ENCODE measurements at regions not wholly inside any gene's neighbourhood (a gene's known extent, or its start where the extent isn't known, plus 50 kb on each side); places are given as distances from the start of the nearest gene placed in this dataset.

GRCh38 chr12:45591635-45592034 lies 137.9 kb upstream of the ARID2 start:
- no peaks in the 10 kb centered on the region for H3K36me3 ChIP-seq (ENCODE audit: control insufficient read depth, insufficient read depth, low read length)
- H3K4me3 ChIP-seq (ENCODE audit: low read depth, low read length), result no peak overlapping the region

DNA sequence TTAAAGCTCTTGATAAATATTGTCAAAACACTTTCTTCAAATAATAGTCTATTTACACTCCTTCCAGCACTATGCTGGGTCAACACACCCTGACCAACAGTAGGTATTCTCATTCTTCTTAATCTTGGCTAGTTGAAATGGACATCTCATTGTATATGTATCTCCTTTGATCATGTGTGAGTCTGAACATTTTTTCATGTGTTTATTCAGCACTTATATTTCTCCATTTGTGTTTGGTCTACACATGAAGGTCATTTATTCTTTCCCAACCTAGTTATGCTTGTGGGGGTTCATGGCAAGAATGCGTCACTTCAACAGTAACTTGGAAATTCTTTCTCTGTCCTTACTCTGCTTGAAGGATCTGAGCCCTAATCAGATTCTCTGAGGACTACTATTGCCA lies 133.1 kb upstream of the ARID2 start:
- Histone ChIP-seq H3K27me3 (ENCODE audit: control insufficient read depth, insufficient read depth, low read length) (no peaks in the 10 kb centered on the region), H3K4me3 (ENCODE audit: low read depth, low read length) (no peak overlapping the region), H3K9me3 (ENCODE audit: control insufficient read depth, insufficient read depth, low read length) (no peaks in the 10 kb centered on the region), H3K4me1 (ENCODE audit: control insufficient read depth, insufficient read depth, low read length) (no peaks in the 10 kb centered on the region), H3K9ac (ENCODE audit: low read depth, low read length) (no peak overlapping the region), H3K36me3 (ENCODE audit: control insufficient read depth, insufficient read depth, low read length) (no peaks in the 10 kb centered on the region)

More at GRCh38 chr12:45591635-45592034, 137.9 kb upstream of the ARID2 start:
- no peaks in the 10 kb centered on the region for H3K27me3 ChIP-seq (ENCODE audit: control insufficient read depth, insufficient read depth, low read length)
- H3K4me1 ChIP-seq (ENCODE audit: control insufficient read depth, insufficient read depth, low read length), result no peaks in the 10 kb centered on the region
- no peak overlapping the region for H3K9ac ChIP-seq (ENCODE audit: low read depth, low read length)
- no peaks in the 10 kb centered on the region for H3K9me3 ChIP-seq (ENCODE audit: control insufficient read depth, insufficient read depth, low read length)

GRCh38 chr12:45598336-45598735 lies 131.2 kb upstream of the ARID2 start:
- H3K9ac ChIP-seq (ENCODE audit: low read depth, low read length), result no peak overlapping the region
- H3K9me3 ChIP-seq (ENCODE audit: control insufficient read depth, insufficient read depth, low read length), result no peaks in the 10 kb centered on the region
- H3K4me1 ChIP-seq (ENCODE audit: control insufficient read depth, insufficient read depth, low read length), result no peaks in the 10 kb centered on the region
- H3K4me3 ChIP-seq (ENCODE audit: low read depth, low read length), result no peak overlapping the region
- H3K27me3 ChIP-seq (ENCODE audit: control insufficient read depth, insufficient read depth, low read length), result no peaks in the 10 kb centered on the region
- H3K36me3 ChIP-seq (ENCODE audit: control insufficient read depth, insufficient read depth, low read length), result no peaks in the 10 kb centered on the region

DNA sequence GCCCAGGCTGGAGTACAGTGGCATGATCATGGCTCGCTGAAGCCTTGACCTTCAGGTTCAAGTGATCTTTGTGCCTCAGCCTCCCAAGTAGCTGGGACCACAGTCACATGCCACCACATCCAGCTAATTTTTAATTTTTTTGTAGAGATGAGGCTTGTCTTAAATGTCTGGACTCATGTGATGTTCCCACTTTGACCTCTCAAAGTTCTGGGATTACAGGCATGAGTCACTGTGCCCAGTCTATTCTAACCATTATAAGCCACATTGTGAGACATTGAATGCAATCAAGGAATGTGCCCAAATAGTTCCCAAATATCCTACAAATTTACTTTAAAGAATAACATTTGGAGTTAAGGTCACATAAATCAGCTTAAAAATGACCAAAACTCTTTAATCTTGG lies 130.7 kb upstream of the ARID2 start:
- no peaks in the 10 kb centered on the region for H3K9me3 ChIP-seq (ENCODE audit: control insufficient read depth, insufficient read depth, low read length)
- no peak overlapping the region for H3K9ac ChIP-seq (ENCODE audit: low read depth, low read length)
- no peaks in the 10 kb centered on the region for H3K4me1 ChIP-seq (ENCODE audit: control insufficient read depth, insufficient read depth, low read length)
- H3K4me3 ChIP-seq (ENCODE audit: low read depth, low read length), result no peak overlapping the region
- no peaks in the 10 kb centered on the region for H3K27me3 ChIP-seq (ENCODE audit: control insufficient read depth, insufficient read depth, low read length)
- H3K36me3 ChIP-seq (ENCODE audit: control insufficient read depth, insufficient read depth, low read length), result no peaks in the 10 kb centered on the region

DNA sequence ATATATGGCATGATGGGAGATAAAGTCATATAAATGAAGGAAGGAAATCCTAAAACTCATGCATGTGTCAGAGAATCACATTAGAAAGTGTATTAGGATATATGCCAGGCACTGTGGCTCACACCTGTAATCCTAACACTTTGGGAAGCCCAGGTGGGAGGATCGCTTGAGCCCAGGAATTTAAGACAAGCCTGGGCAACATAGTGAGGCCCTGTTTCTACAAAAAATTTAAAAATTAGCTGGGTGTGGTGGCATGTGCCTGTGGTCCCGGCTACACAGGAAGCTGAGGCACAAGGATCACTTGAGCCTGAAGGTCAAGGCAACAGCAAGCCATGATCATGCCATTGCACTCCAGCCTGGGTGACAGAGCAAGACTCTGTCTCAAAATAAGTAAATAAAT lies 130.3 kb upstream of the ARID2 start:
- Histone ChIP-seq H3K27me3 (ENCODE audit: control insufficient read depth, insufficient read depth, low read length) (no peaks in the 10 kb centered on the region), H3K4me3 (ENCODE audit: low read depth, low read length) (no peak overlapping the region), H3K36me3 (ENCODE audit: control insufficient read depth, insufficient read depth, low read length) (no peaks in the 10 kb centered on the region)

GRCh38 chr12:45601390-45601789 lies 128.1 kb upstream of the ARID2 start:
- Histone ChIP-seq H3K9me3 (ENCODE audit: control insufficient read depth, insufficient read depth, low read length) (no peaks in the 10 kb centered on the region), H3K36me3 (ENCODE audit: control insufficient read depth, insufficient read depth, low read length) (no peaks in the 10 kb centered on the region), H3K4me3 (ENCODE audit: low read depth, low read length) (no peak overlapping the region), H3K27me3 (ENCODE audit: control insufficient read depth, insufficient read depth, low read length) (no peaks in the 10 kb centered on the region), H3K9ac (ENCODE audit: low read depth, low read length) (no peak overlapping the region), H3K4me1 (ENCODE audit: control insufficient read depth, insufficient read depth, low read length) (no peaks in the 10 kb centered on the region)

More for the DNA sequence above, 130.3 kb upstream of the ARID2 start:
- H3K9ac ChIP-seq (ENCODE audit: low read depth, low read length), result no peak overlapping the region
- no peaks in the 10 kb centered on the region for H3K4me1 ChIP-seq (ENCODE audit: control insufficient read depth, insufficient read depth, low read length)
- H3K9me3 ChIP-seq (ENCODE audit: control insufficient read depth, insufficient read depth, low read length), result no peaks in the 10 kb centered on the region

DNA sequence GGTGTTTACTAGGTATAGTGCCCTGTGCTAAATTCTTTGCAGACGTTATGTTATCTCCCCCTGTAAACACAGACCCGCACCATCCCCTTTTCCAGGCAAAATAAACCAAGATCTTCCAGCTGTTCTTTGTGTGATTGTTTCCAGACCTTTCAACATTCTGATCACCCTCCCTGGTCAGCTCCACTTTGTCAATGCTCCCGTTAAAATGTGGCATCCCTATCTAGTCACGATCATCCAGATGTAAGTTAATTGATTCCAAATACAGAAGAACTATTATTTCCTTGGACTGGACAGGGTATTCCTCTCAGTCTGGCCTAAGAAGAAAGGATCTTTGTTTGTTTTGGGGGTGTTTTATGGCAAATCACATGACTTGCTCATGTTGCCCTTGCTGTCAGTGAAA lies 127.6 kb upstream of the ARID2 start:
- H3K4me3 ChIP-seq (ENCODE audit: low read depth, low read length), result no peak overlapping the region
- no peak overlapping the region for H3K9ac ChIP-seq (ENCODE audit: low read depth, low read length)
- H3K4me1 ChIP-seq (ENCODE audit: control insufficient read depth, insufficient read depth, low read length), result no peaks in the 10 kb centered on the region
- H3K27me3 ChIP-seq (ENCODE audit: control insufficient read depth, insufficient read depth, low read length), result no peaks in the 10 kb centered on the region
- no peaks in the 10 kb centered on the region for H3K36me3 ChIP-seq (ENCODE audit: control insufficient read depth, insufficient read depth, low read length)
- no peaks in the 10 kb centered on the region for H3K9me3 ChIP-seq (ENCODE audit: control insufficient read depth, insufficient read depth, low read length)

DNA sequence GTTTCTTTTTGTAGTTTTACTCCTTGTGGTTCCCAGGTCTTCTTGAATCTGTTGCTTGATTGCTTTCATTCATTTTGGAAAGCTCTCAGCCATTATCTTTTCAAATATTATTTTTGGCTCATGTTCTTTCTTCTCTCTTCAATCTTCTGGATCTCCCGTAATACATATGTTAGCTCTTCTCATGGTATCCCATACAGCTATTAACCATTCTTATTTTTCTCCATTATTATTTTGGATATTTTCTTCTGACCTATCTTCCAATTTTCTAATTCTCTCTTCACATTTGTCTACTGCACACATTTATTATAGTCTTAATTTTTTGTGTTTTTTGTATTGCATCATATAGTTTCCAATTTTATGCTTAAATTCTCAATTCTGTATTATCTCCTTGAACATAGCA lies 123.9 kb upstream of the ARID2 start:
- no peaks in the 10 kb centered on the region for H3K4me1 ChIP-seq (ENCODE audit: control insufficient read depth, insufficient read depth, low read length)
- H3K9me3 ChIP-seq (ENCODE audit: control insufficient read depth, insufficient read depth, low read length), result no peaks in the 10 kb centered on the region
- H3K4me3 ChIP-seq (ENCODE audit: low read depth, low read length), result no peak overlapping the region
- H3K9ac ChIP-seq (ENCODE audit: low read depth, low read length), result no peak overlapping the region
- no peaks in the 10 kb centered on the region for H3K36me3 ChIP-seq (ENCODE audit: control insufficient read depth, insufficient read depth, low read length)
- H3K27me3 ChIP-seq (ENCODE audit: control insufficient read depth, insufficient read depth, low read length), result no peaks in the 10 kb centered on the region

GRCh38 chr12:45611061-45611460 lies 118.4 kb upstream of the ARID2 start:
- Histone ChIP-seq H3K4me3 (ENCODE audit: low read depth, low read length) (no peak overlapping the region), H3K27me3 (ENCODE audit: control insufficient read depth, insufficient read depth, low read length) (no peaks in the 10 kb centered on the region), H3K4me1 (ENCODE audit: control insufficient read depth, insufficient read depth, low read length) (no peaks in the 10 kb centered on the region), H3K9me3 (ENCODE audit: control insufficient read depth, insufficient read depth, low read length) (no peaks in the 10 kb centered on the region), H3K36me3 (ENCODE audit: control insufficient read depth, insufficient read depth, low read length) (no peaks in the 10 kb centered on the region), H3K9ac (ENCODE audit: low read depth, low read length) (no peak overlapping the region)

- Histone ChIP-seq H3K9ac (ENCODE audit: low read depth, low read length) (no peak overlapping the region), H3K27me3 (ENCODE audit: control insufficient read depth, insufficient read depth, low read length) (no peaks in the 10 kb centered on the region), H3K4me1 (ENCODE audit: control insufficient read depth, insufficient read depth, low read length) (no peaks in the 10 kb centered on the region), H3K4me3 (ENCODE audit: low read depth, low read length) (no peak overlapping the region), H3K36me3 (ENCODE audit: control insufficient read depth, insufficient read depth, low read length) (no peaks in the 10 kb centered on the region), H3K9me3 (ENCODE audit: control insufficient read depth, insufficient read depth, low read length) (no peaks in the 10 kb centered on the region)
Observed at GRCh38 chr12:45611495-45611894, 118.0 kb upstream of the ARID2 start.

- Histone ChIP-seq H3K4me1 (ENCODE audit: control insufficient read depth, insufficient read depth, low read length) (no peaks in the 10 kb centered on the region), H3K36me3 (ENCODE audit: control insufficient read depth, insufficient read depth, low read length) (no peaks in the 10 kb centered on the region), H3K9me3 (ENCODE audit: control insufficient read depth, insufficient read depth, low read length) (no peaks in the 10 kb centered on the region), H3K9ac (ENCODE audit: low read depth, low read length) (no peak overlapping the region), H3K4me3 (ENCODE audit: low read depth, low read length) (no peak overlapping the region), H3K27me3 (ENCODE audit: control insufficient read depth, insufficient read depth, low read length) (no peaks in the 10 kb centered on the region)
Observed at GRCh38 chr12:45612044-45612794, 117.3 kb upstream of the ARID2 start.

GRCh38 chr12:45613296-45613695 lies 116.2 kb upstream of the ARID2 start:
- no peaks in the 10 kb centered on the region for H3K4me1 ChIP-seq (ENCODE audit: control insufficient read depth, insufficient read depth, low read length)
- H3K36me3 ChIP-seq (ENCODE audit: control insufficient read depth, insufficient read depth, low read length), result no peaks in the 10 kb centered on the region
- H3K9me3 ChIP-seq (ENCODE audit: control insufficient read depth, insufficient read depth, low read length), result no peaks in the 10 kb centered on the region
- H3K27me3 ChIP-seq (ENCODE audit: control insufficient read depth, insufficient read depth, low read length), result no peaks in the 10 kb centered on the region
- no peak overlapping the region for H3K4me3 ChIP-seq (ENCODE audit: low read depth, low read length)
- H3K9ac ChIP-seq (ENCODE audit: low read depth, low read length), result no peak overlapping the region
